ENCODE measurements at regions not wholly inside any gene's neighbourhood (a gene's known extent, or its start where the extent isn't known, plus 50 kb on each side); places are given as distances from the start of the nearest gene placed in this dataset.
"Not testable (repeated sequence)": the region's sequence is repeated elsewhere in the genome, so short reads cannot be mapped to it uniquely, and the experiment has no call there.

DNA sequence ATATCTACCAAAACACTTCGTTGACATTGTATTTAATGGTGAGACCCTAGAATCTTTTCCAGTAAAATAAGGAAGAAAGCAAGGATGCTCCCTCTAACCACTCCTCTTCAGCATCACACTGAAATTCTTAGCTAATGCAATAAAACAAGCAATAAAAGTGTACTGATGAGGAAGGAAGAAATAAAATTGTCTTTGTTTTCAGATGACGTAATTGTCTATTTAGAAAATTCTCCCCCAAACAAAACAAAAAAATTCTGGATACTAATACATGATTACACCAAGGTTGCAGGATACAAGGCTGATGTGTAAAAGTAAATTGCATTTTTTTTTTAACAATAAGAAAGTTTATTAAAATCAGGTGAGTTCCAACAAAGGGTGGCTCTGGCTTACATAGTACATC, 205.0 kb upstream of the SSTR4 start:
- no peaks in the 10 kb centered on the region for H3K9me3 ChIP-seq (ENCODE audit: control insufficient read depth, low read length)
- H3K36me3 ChIP-seq (ENCODE audit: control insufficient read depth, insufficient read depth, low read length): no peaks in the 10 kb centered on the region
- no peak overlapping the region for H3K27ac ChIP-seq (ENCODE audit: low read depth, low read length, severe bottlenecking)
- H3K4me1 ChIP-seq (ENCODE audit: control insufficient read depth, insufficient read depth, low read length, poor library complexity, severe bottlenecking): no peaks in the 10 kb centered on the region
- no peak overlapping the region for H3K4me3 ChIP-seq (ENCODE audit: extremely low read depth, insufficient read depth, low read length, poor library complexity, severe bottlenecking)
- WGBS, 2 experiments (ENCODE audit: insufficient coverage in 2 of 2): no CpG with 5 or more reads among the region's 2 CpGs

DNA sequence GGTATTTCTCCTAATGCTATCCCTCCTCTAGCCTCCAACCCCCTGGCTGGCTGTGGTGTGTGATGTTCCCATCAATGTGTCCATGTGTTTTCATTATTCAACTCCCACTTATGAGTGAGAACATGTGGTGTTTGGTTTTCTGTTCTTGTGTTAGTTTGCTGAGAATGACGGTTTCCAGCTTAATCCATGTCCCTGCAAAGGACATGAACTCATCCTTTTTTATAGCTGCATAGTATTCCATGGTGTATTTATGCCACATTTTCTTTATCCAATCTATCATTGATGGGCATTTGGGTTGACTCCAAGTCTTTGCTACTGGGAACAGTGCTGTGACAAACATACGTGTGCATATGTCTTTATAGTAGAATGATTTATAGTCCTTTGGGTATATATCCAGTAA, 204.4 kb upstream of the SSTR4 start:
- H3K4me3 ChIP-seq (ENCODE audit: extremely low read depth, insufficient read depth, low read length, poor library complexity, severe bottlenecking); H3K4me1 ChIP-seq (ENCODE audit: control insufficient read depth, insufficient read depth, low read length, poor library complexity, severe bottlenecking); H3K27ac ChIP-seq (ENCODE audit: low read depth, low read length, severe bottlenecking); H3K36me3 ChIP-seq (ENCODE audit: control insufficient read depth, insufficient read depth, low read length); H3K9me3 ChIP-seq (ENCODE audit: control insufficient read depth, low read length): not testable (repeated sequence)
- 88% methylated on average over 1 of the region's 2 CpGs; no CpG with 5 or more reads in 1 of the 2 experiments for WGBS, 2 experiments (ENCODE audit: insufficient coverage in 2 of 2)

DNA sequence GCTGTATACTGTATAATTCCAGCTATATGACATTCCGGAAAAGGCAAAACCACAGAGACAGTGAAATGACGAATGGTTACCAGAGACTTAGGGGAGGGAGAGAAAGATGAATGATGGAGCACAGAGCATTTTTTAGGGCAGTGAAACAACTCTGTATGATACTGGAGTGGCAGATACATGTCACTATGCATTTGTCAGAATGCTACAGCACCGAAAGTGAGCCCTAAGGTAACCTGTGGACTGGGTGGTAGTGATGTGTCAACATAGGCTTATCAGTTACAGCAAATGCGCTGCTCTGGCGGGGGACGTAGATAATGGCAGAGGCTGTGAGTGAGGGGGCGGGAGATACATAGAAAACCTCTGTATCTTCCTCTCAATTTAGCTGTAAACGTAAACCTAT, 201.3 kb upstream of the SSTR4 start:
- WGBS, 2 experiments (ENCODE audit: insufficient coverage in 2 of 2): 79 to 92% methylated on average over 3 to 7 of the region's 8 CpGs
- Histone ChIP-seq H3K9me3 (ENCODE audit: control insufficient read depth, low read length) (no peaks in the 10 kb centered on the region), H3K36me3 (ENCODE audit: control insufficient read depth, insufficient read depth, low read length) (no peaks in the 10 kb centered on the region), H3K27ac (ENCODE audit: low read depth, low read length, severe bottlenecking) (no peak overlapping the region), H3K4me3 (ENCODE audit: extremely low read depth, insufficient read depth, low read length, poor library complexity, severe bottlenecking) (no peak overlapping the region), H3K4me1 (ENCODE audit: control insufficient read depth, insufficient read depth, low read length, poor library complexity, severe bottlenecking) (peaks cover 6% of the 10 kb centered on the region)

DNA sequence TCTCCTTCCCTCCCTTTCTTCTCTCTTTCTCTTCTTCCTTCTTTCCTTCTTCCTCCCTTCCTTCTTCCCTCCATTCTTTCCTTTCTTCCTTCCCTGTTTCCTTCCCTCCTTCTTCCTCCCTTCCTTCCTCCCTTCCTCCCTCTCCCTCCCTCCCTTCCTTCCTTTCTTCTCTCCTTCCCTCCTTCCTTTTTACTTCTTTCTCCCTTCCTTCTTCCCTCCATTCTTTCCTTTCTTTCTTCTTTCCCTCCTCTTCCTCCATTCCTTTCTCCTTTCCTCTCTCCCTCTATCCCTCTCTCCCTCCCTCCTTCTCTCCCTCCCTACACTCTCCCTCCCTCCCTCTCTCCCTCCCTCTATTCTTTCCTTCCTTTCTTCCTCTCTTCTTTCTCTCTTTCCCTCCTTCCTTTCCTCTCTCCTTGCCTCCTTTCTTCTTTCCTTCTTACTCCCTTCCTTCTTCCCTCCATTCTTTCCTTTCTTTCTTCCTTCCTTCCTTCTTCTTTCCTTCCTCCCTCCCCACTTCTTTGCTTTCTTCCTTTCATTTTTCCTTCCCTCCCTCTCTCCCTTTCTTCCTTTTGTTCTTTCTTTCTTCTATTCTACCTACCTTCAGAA, 200.4 kb upstream of the SSTR4 start:
- peaks cover 6% of the 10 kb centered on the region for H3K4me1 ChIP-seq (ENCODE audit: control insufficient read depth, insufficient read depth, low read length, poor library complexity, severe bottlenecking)
- H3K9me3 ChIP-seq (ENCODE audit: control insufficient read depth, low read length): no peaks in the 10 kb centered on the region
- no peaks in the 10 kb centered on the region for H3K36me3 ChIP-seq (ENCODE audit: control insufficient read depth, insufficient read depth, low read length)
- H3K27ac ChIP-seq (ENCODE audit: low read depth, low read length, severe bottlenecking): no peak overlapping the region
- H3K4me3 ChIP-seq (ENCODE audit: extremely low read depth, insufficient read depth, low read length, poor library complexity, severe bottlenecking): no peak overlapping the region

DNA sequence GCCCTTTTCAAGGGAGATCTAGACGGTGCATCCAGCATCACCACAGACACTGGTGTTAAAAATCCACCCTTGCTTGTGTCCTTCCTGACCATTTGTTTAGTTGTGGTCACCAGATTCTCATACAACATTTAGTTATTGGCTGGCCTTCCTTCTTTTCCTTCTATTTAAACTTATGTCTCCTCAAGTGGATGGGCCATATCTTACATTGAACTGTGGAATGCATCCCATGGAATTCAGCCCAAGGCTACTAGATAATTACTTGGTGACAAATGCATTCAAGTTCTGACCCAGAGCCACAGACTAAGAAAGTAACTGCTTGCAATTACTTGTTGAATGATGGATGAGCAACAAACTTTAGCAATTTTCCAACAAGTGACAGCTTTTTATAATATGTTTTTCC, 198.9 kb upstream of the SSTR4 start:
- Histone ChIP-seq H3K4me3 (ENCODE audit: extremely low read depth, insufficient read depth, low read length, poor library complexity, severe bottlenecking) (no peak overlapping the region), H3K4me1 (ENCODE audit: control insufficient read depth, insufficient read depth, low read length, poor library complexity, severe bottlenecking) (peaks cover 12% of the 10 kb centered on the region), H3K9me3 (ENCODE audit: control insufficient read depth, low read length) (no peaks in the 10 kb centered on the region), H3K27ac (ENCODE audit: low read depth, low read length, severe bottlenecking) (peak overlapping the region; percentile 68), H3K36me3 (ENCODE audit: control insufficient read depth, insufficient read depth, low read length) (no peaks in the 10 kb centered on the region)
- WGBS, 2 experiments (ENCODE audit: insufficient coverage in 2 of 2): 100% methylated on average over 1 of the region's 1 CpG; no CpG with 5 or more reads in 1 of the 2 experiments

DNA sequence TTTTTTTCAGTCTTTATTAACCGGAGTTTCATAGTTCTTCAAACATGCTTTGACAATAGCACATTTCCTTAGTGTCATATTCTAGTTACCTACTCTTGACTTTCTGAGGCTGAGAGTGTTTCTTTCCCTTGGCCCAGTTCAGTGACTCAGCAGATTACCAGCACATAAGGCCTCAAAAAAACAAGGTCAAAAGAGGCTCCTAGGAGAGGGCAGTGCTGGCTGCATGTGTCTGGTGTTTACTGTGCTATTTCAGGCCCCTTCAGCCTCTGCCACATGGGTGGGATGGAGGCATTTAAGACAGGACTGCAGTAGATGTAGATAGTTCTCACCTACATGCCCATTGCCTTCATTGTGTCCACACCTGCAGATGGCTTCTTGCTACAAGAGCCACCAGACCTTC, 198.2 kb upstream of the SSTR4 start:
- WGBS, 2 experiments (ENCODE audit: insufficient coverage in 2 of 2): 80 to 90% methylated on average over 1 of the region's 1 CpG
- Histone ChIP-seq H3K9me3 (ENCODE audit: control insufficient read depth, low read length) (no peaks in the 10 kb centered on the region), H3K4me1 (ENCODE audit: control insufficient read depth, insufficient read depth, low read length, poor library complexity, severe bottlenecking) (peaks cover 12% of the 10 kb centered on the region), H3K27ac (ENCODE audit: low read depth, low read length, severe bottlenecking) (peak overlapping the region; percentile 68), H3K36me3 (ENCODE audit: control insufficient read depth, insufficient read depth, low read length) (no peaks in the 10 kb centered on the region), H3K4me3 (ENCODE audit: extremely low read depth, insufficient read depth, low read length, poor library complexity, severe bottlenecking) (no peak overlapping the region)

DNA sequence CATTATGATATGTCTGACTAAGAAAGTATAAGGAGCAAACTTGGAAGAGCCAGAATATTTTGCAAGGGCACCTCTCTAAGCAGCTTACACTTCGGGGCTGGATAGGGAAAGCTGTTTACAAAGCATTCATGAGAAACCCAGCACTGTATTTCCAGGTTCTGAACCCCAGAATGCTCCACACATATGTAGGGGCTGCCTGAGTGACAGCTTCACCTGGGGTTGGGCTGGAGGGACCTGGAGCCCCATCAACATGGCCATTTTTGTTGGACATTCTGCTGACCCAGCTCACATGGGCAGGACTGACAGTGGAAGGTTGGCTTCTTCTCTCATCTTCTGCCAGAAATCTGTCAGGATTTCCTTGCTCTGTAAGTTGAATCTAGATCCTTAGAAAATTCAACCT, 197.1 kb upstream of the SSTR4 start:
- Histone ChIP-seq H3K36me3 (ENCODE audit: control insufficient read depth, insufficient read depth, low read length) (no peaks in the 10 kb centered on the region), H3K4me3 (ENCODE audit: extremely low read depth, insufficient read depth, low read length, poor library complexity, severe bottlenecking) (no peak overlapping the region), H3K4me1 (ENCODE audit: control insufficient read depth, insufficient read depth, low read length, poor library complexity, severe bottlenecking) (peaks cover 12% of the 10 kb centered on the region), H3K27ac (ENCODE audit: low read depth, low read length, severe bottlenecking) (no peak overlapping the region), H3K9me3 (ENCODE audit: control insufficient read depth, low read length) (no peaks in the 10 kb centered on the region)
- WGBS, 2 experiments (ENCODE audit: insufficient coverage in 2 of 2): 67 to 82% methylated on average over 1 of the region's 1 CpG

DNA sequence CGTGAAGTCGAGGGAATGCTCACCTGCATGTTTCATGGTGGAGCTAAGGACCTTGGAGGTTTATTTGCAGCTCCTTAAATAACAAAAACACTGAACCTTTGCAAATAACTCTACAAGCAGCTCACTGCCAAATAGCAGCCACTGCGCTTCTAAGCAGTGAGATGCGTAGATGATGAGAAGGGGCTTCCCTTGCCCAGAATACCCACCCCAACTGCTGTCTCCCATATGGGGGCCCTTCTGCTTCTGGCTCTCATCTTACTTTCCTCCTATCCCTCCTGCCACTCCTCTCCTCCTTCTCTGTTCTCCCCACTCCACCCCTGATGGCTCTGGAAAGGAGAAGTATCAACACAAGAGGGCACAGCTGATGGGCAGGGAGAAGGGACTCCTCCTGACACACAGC, 193.3 kb upstream of the SSTR4 start:
- Histone ChIP-seq H3K9me3 (ENCODE audit: control insufficient read depth, low read length) (no peaks in the 10 kb centered on the region), H3K27ac (ENCODE audit: low read depth, low read length, severe bottlenecking) (no peak overlapping the region), H3K36me3 (ENCODE audit: control insufficient read depth, insufficient read depth, low read length) (no peaks in the 10 kb centered on the region), H3K4me3 (ENCODE audit: extremely low read depth, insufficient read depth, low read length, poor library complexity, severe bottlenecking) (no peak overlapping the region), H3K4me1 (ENCODE audit: control insufficient read depth, insufficient read depth, low read length, poor library complexity, severe bottlenecking) (peaks cover 11% of the 10 kb centered on the region)
- 100% methylated on average over 2 of the region's 4 CpGs; no CpG with 5 or more reads in 1 of the 2 experiments for WGBS, 2 experiments (ENCODE audit: insufficient coverage in 2 of 2)

DNA sequence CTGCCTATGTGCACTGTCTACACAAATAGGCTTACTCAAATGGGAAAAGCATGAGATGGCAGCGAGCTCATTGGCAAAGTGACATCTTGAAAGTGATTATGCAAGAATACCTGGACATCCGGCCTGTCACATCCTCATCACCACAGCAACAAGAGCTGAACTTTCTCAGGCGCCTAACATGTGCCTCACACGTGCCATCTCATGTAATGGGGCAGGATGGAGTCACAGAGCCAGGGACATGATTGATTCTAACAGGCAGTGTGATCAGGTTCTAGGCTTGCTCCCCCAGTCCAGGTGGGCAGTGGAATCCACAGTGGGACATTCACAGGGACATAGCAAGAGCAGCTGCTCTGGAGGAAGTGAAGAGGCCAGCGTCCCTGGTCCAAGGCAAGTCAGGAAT, 192.3 kb upstream of the SSTR4 start:
- Histone ChIP-seq H3K27ac (ENCODE audit: low read depth, low read length, severe bottlenecking) (no peak overlapping the region), H3K4me1 (ENCODE audit: control insufficient read depth, insufficient read depth, low read length, poor library complexity, severe bottlenecking) (peaks cover 7% of the 10 kb centered on the region), H3K9me3 (ENCODE audit: control insufficient read depth, low read length) (no peaks in the 10 kb centered on the region), H3K4me3 (ENCODE audit: extremely low read depth, insufficient read depth, low read length, poor library complexity, severe bottlenecking) (no peak overlapping the region), H3K36me3 (ENCODE audit: control insufficient read depth, insufficient read depth, low read length) (no peaks in the 10 kb centered on the region)
- 75 to 97% methylated on average over 3 to 4 of the region's 5 CpGs for WGBS, 2 experiments (ENCODE audit: insufficient coverage in 2 of 2)

DNA sequence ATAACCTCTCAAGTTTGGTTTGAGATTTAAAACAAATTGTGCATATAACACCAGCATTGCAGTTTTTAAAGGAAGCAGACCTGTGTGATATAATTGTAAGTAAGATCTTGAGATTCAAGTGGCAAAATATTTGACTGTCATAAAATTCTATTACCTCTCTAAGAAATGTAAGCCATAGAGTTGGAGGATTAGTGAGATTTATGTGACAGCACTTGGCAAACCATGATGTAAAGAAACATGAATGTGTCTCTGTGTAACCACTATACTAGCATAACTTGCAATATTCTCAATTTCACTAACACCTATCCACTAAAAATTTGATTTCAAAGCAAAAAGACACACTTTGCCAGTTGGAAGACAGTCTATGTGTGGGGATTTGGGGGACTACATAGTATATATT, 190.2 kb upstream of the SSTR4 start:
- Histone ChIP-seq H3K4me3 (ENCODE audit: extremely low read depth, insufficient read depth, low read length, poor library complexity, severe bottlenecking) (no peak overlapping the region), H3K4me1 (ENCODE audit: control insufficient read depth, insufficient read depth, low read length, poor library complexity, severe bottlenecking) (peaks cover 7% of the 10 kb centered on the region), H3K9me3 (ENCODE audit: control insufficient read depth, low read length) (peaks cover 3% of the 10 kb centered on the region), H3K27ac (ENCODE audit: low read depth, low read length, severe bottlenecking) (no peak overlapping the region), H3K36me3 (ENCODE audit: control insufficient read depth, insufficient read depth, low read length) (no peaks in the 10 kb centered on the region)

DNA sequence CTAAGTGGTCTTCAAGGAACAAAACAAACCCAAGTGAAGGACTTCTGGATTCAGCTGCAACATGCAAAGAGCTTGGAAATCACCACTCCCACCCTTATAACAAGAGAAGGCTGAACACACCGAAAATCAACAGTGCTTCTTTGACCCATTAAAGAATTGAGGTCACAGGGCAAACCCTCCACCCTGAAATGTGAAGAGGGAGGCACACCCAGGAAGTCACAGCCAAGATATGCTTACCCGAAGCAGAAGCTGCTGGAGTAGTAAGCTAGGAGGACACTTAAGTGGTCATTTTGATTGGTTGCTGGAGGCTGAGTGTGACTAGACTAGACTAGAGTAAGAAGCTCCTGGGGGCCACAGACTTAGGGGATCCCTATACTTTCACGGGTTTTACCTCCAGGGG, 188.2 kb upstream of the SSTR4 start:
- H3K4me3 ChIP-seq (ENCODE audit: extremely low read depth, insufficient read depth, low read length, poor library complexity, severe bottlenecking): no peak overlapping the region
- peaks cover 3% of the 10 kb centered on the region for H3K9me3 ChIP-seq (ENCODE audit: control insufficient read depth, low read length)
- 67 to 68% methylated on average over 1 to 2 of the region's 3 CpGs for WGBS, 2 experiments (ENCODE audit: insufficient coverage in 2 of 2)
- no peaks in the 10 kb centered on the region for H3K36me3 ChIP-seq (ENCODE audit: control insufficient read depth, insufficient read depth, low read length)
- H3K4me1 ChIP-seq (ENCODE audit: control insufficient read depth, insufficient read depth, low read length, poor library complexity, severe bottlenecking): no peaks in the 10 kb centered on the region
- no peak overlapping the region for H3K27ac ChIP-seq (ENCODE audit: low read depth, low read length, severe bottlenecking)

Measured in mesodermal cell (in vitro differentiated cells).